Hematopoietic multipotent progenitor cell treated with erythropoietin and hydrocortisone succinate and interleukin-3 and kit ligand, for 6 days (in vitro differentiated cells): ENCODE measurements at regions not wholly inside any gene's neighbourhood (a gene's known extent, or its start where the extent isn't known, plus 50 kb on each side); places are given as distances from the start of the nearest gene placed in this dataset.
"Not testable (repeated sequence)": the region's sequence is repeated elsewhere in the genome, so short reads cannot be mapped to it uniquely, and the experiment has no call there.

Experiments used
- DNase-seq: peaks from one replicate; pipeline ENCODE4 v3.0.0-alpha.2; 2015

GRCh38 chr3:177405191-177405672 lies 207.9 kb upstream of the TBL1XR1 start:
- no peak for DNase-seq

GRCh38 chr3:177410730-177411129 lies 213.4 kb upstream of the TBL1XR1 start:
- DNase-seq = peak; percentile 12

GRCh38 chr3:177411201-177411600 lies 213.9 kb upstream of the TBL1XR1 start:
- no peak for DNase-seq

- not testable (repeated sequence) for DNase-seq
These were observed 215.4 kb upstream of the TBL1XR1 start for GRCh38 chr3:177412677-177413170.

GRCh38 chr3:177414093-177414492 lies 216.8 kb upstream of the TBL1XR1 start:
- no peak for DNase-seq

- DNase-seq = no peak
These were observed 221.5 kb upstream of the TBL1XR1 start for GRCh38 chr3:177418787-177419186.

GRCh38 chr3:177419904-177420601 lies 222.8 kb upstream of the TBL1XR1 start:
- DNase-seq = no peak

GRCh38 chr3:177420651-177421480 lies 223.6 kb upstream of the TBL1XR1 start:
- no peak for DNase-seq

GRCh38 chr3:177421481-177421785 lies 224.2 kb upstream of the TBL1XR1 start:
- DNase-seq = no peak

GRCh38 chr3:177424521-177424920 lies 227.2 kb upstream of the TBL1XR1 start:
- no peak for DNase-seq

GRCh38 chr3:177425042-177425441 lies 227.8 kb upstream of the TBL1XR1 start:
- no peak for DNase-seq

GRCh38 chr3:177426106-177426877 lies 229.0 kb upstream of the TBL1XR1 start:
- DNase-seq = peak; percentile 27

GRCh38 chr3:177426878-177427495 lies 229.7 kb upstream of the TBL1XR1 start:
- DNase-seq = peak; percentile 4

- no peak for DNase-seq
These were observed 230.3 kb upstream of the TBL1XR1 start for GRCh38 chr3:177427540-177427939.

- DNase-seq = no peak
These were observed 231.8 kb upstream of the TBL1XR1 start for GRCh38 chr3:177429079-177429478.

GRCh38 chr3:177429771-177430170 lies 232.5 kb upstream of the TBL1XR1 start:
- no peak for DNase-seq

GRCh38 chr3:177430653-177431052 lies 233.4 kb upstream of the TBL1XR1 start:
- DNase-seq = no peak

GRCh38 chr3:177431525-177432176 lies 234.4 kb upstream of the TBL1XR1 start:
- DNase-seq = peak; percentile 56

GRCh38 chr3:177435301-177435700 lies 238.0 kb upstream of the TBL1XR1 start:
- no peak for DNase-seq

- no peak for DNase-seq
These were observed 240.4 kb upstream of the TBL1XR1 start for GRCh38 chr3:177437513-177438337.

- DNase-seq = no peak
These were observed 241.4 kb upstream of the TBL1XR1 start for GRCh38 chr3:177438596-177439220.
